IMR-90 (cell line): ENCODE measurements at regions not wholly inside any gene's neighbourhood (a gene's known extent, or its start where the extent isn't known, plus 50 kb on each side); places are given as distances from the start of the nearest gene placed in this dataset.

Experiments used
- ATAC-seq: fragments of 200-7000 bp; cut with Tn5 transposase; 2 replicates; pipeline ENCODE4 v1.9.1; 2020; ENCODE audit warnings: low read depth, mild to moderate bottlenecking, moderate library complexity
- BruUV-seq: library from RNA; stranded (reverse); fragments of 400-500 nt; replicated peaks from 2 replicates; lab custom pipeline; 2021; lab: Mats Ljungman, UMichigan
- CTCF ChIA-PET: fragments of 300-600 bp; formaldehyde crosslinking; extraction: SDS; loops from one replicate; lab custom pipeline; 2021; ENCODE audit warnings: antibody characterized with exemption; lab: Yijun Ruan, JAX
- POLR2A ChIA-PET: fragments of 300-600 bp; sonication (Branson Sonifier 250); formaldehyde crosslinking; loops from one replicate; lab custom pipeline; 2022; ENCODE audit warnings: antibody characterized with exemption; ENCODE audit not compliant: unreplicated experiment; lab: Charles Lee
- DNase-seq: peaks from one replicate; pipeline ENCODE4 v3.0.0; 2013
- H2AFZ ChIP-seq: replicated peaks from 2 replicates; pipeline ENCODE3; 2013; ENCODE audit warnings: low read length, mild to moderate bottlenecking; ENCODE audit not compliant: poor library complexity
- H2AK5ac ChIP-seq: 2 replicates; pipeline ENCODE4 v1.6.1; 2013; ENCODE audit warnings: low read depth, low read length, inconsistent platforms
- H2AK9ac ChIP-seq: replicated peaks from 2 replicates; pipeline ENCODE3; 2013; ENCODE audit warnings: mild to moderate bottlenecking, low read depth, low read length, moderate library complexity; ENCODE audit not compliant: poor library complexity
- H2BK120ac ChIP-seq: 2 replicates; pipeline ENCODE4 v1.6.1; 2013; ENCODE audit warnings: low read depth, low read length, inconsistent platforms
- H2BK15ac ChIP-seq: 3 replicates; pipeline ENCODE4 v1.6.1; 2013; ENCODE audit warnings: low read depth, low read length, inconsistent platforms
- H2BK20ac ChIP-seq: 2 replicates; pipeline ENCODE4 v1.6.1; 2013; ENCODE audit warnings: low read depth, mild to moderate bottlenecking, inconsistent platforms, low read length, moderate library complexity
- H2BK5ac ChIP-seq: 2 replicates; pipeline ENCODE4 v1.6.1; 2013; ENCODE audit warnings: mild to moderate bottlenecking, low read depth, low read length, inconsistent platforms; ENCODE audit not compliant: poor library complexity, severe bottlenecking
- H3K14ac ChIP-seq: replicated peaks from 2 replicates; pipeline ENCODE4 v1.6.1; 2013; ENCODE audit warnings: low read depth, low read length, inconsistent platforms
- H3K18ac ChIP-seq: 2 replicates; pipeline ENCODE4 v1.6.1; 2013; ENCODE audit warnings: low read depth, low read length, control low read depth
- H3K23ac ChIP-seq: 2 replicates; pipeline ENCODE4 v1.6.1; 2013; ENCODE audit warnings: low read depth, low read length, inconsistent platforms
- H3K27ac ChIP-seq: 2 replicates; pipeline ENCODE4 v1.5.1; 2013; ENCODE audit warnings: mild to moderate bottlenecking, control low read depth, low read length; ENCODE audit not compliant: insufficient read depth
- H3K27me3 ChIP-seq: 2 replicates; pipeline ENCODE4 v1.6.1; 2013; ENCODE audit warnings: low read length; ENCODE audit not compliant: control insufficient read depth, insufficient read depth
- H3K36me3 ChIP-seq: 2 replicates; pipeline ENCODE4 v1.6.1; 2013; ENCODE audit warnings: low read length, mixed read lengths; ENCODE audit not compliant: control insufficient read depth, insufficient read depth
- H3K4ac ChIP-seq: 2 replicates; pipeline ENCODE4 v1.6.1; 2013; ENCODE audit warnings: low read depth, low read length, inconsistent platforms
- H3K4me1 ChIP-seq: 2 replicates; pipeline ENCODE4 v1.6.1; 2013; ENCODE audit warnings: low read length, mixed read lengths; ENCODE audit not compliant: control insufficient read depth, insufficient read depth
- H3K4me2 ChIP-seq: 2 replicates; pipeline ENCODE4 v1.6.1; 2013; ENCODE audit warnings: low read depth, mild to moderate bottlenecking, control low read depth, low read length, moderate library complexity
- H3K4me3 ChIP-seq: 2 replicates; pipeline ENCODE4 v1.5.1; 2013; ENCODE audit warnings: low read depth, mild to moderate bottlenecking, control low read depth, low read length, moderate library complexity; ENCODE audit not compliant: insufficient read depth
- H3K56ac ChIP-seq: 2 replicates; pipeline ENCODE4 v1.6.1; 2013; ENCODE audit warnings: low read length, inconsistent platforms; ENCODE audit not compliant: insufficient read depth; ENCODE audit errors: extremely low read depth
- H3K79me1 ChIP-seq, 2 experiments: 2 replicates each; pipeline ENCODE4 v1.6.1; 2013; ENCODE audit warnings: low read length in 2 of 2, inconsistent platforms in 1 of 2, low read depth in 1 of 2
- H3K9ac ChIP-seq: 2 replicates; pipeline ENCODE4 v1.6.1; 2013; ENCODE audit warnings: low read depth, low read length, control low read depth
- H3K9me1 ChIP-seq: 2 replicates; pipeline ENCODE4 v1.6.1; 2013; ENCODE audit warnings: low read length, inconsistent platforms; ENCODE audit not compliant: insufficient read depth
- H3K9me3 ChIP-seq: 2 replicates; pipeline ENCODE4 v1.6.1; 2013; ENCODE audit warnings: low read length; ENCODE audit not compliant: control insufficient read depth, insufficient read depth
- H4K20me1 ChIP-seq: 2 replicates; pipeline ENCODE4 v1.6.1; 2013; ENCODE audit warnings: low read length, inconsistent platforms; ENCODE audit not compliant: insufficient read depth
- H4K5ac ChIP-seq: 2 replicates; pipeline ENCODE4 v1.6.1; 2013; ENCODE audit warnings: mild to moderate bottlenecking, low read depth, low read length, control low read depth
- H4K8ac ChIP-seq, 2 experiments: 2 replicates each; pipeline ENCODE4 v1.6.1; 2013; ENCODE audit warnings: low read depth in 2 of 2, low read length in 2 of 2, control low read depth in 1 of 2, inconsistent platforms in 1 of 2
- H4K91ac ChIP-seq: 2 replicates; pipeline ENCODE4 v1.6.1; 2013; ENCODE audit warnings: low read depth, low read length, inconsistent platforms; ENCODE audit not compliant: insufficient read depth
- BHLHE40 ChIP-seq: fragments of 150-350 bp; IDR thresholded peaks from 2 replicates; pipeline ENCODE4 v1.6.1; 2016; ENCODE audit warnings: mild to moderate bottlenecking, low read depth, low read length
- CEBPB ChIP-seq: IDR thresholded peaks from 2 replicates; pipeline ENCODE4 v1.6.1; 2012; ENCODE audit warnings: low read depth, low read length, improper control_type of control experiment
- CHD1 ChIP-seq: IDR thresholded peaks from 2 replicates; pipeline ENCODE4 v1.6.1; 2012; ENCODE audit warnings: low read depth, low read length, improper control_type of control experiment
- CTCF ChIP-seq: conservative IDR thresholded peaks from 2 replicates; pipeline ENCODE4 v1.5.1; 2012; ENCODE audit warnings: mild to moderate bottlenecking, low read depth, low read length, improper control_type of control experiment
- ELK1 ChIP-seq: fragments of 150-350 bp; IDR thresholded peaks from 2 replicates; pipeline ENCODE4 v1.6.1; 2016; ENCODE audit warnings: low read depth, mild to moderate bottlenecking, low read length, moderate library complexity, borderline replicate concordance
- FOS ChIP-seq: fragments of 150-350 bp; IDR thresholded peaks from 2 replicates; pipeline ENCODE4 v1.6.1; 2016; ENCODE audit warnings: low read depth, low read length
- MAFK ChIP-seq: IDR thresholded peaks from 2 replicates; pipeline ENCODE4 v1.6.1; 2012; ENCODE audit warnings: low read depth, low read length, improper control_type of control experiment
- MAZ ChIP-seq: IDR thresholded peaks from 2 replicates; pipeline ENCODE4 v1.6.1; 2012; ENCODE audit warnings: low read depth, mild to moderate bottlenecking, low read length, improper control_type of control experiment, moderate library complexity, borderline replicate concordance
- MXI1 ChIP-seq: IDR thresholded peaks from 2 replicates; pipeline ENCODE4 v1.6.1; 2012; ENCODE audit warnings: low read depth, mild to moderate bottlenecking, low read length, moderate library complexity, borderline replicate concordance
- NFE2L2 ChIP-seq: fragments of 150-350 bp; IDR thresholded peaks from 2 replicates; pipeline ENCODE4 v1.6.1; 2016; ENCODE audit warnings: low read depth, mild to moderate bottlenecking, low read length
- POLR2A ChIP-seq: IDR thresholded peaks from 2 replicates; pipeline ENCODE4 v1.6.1; 2012; ENCODE audit warnings: mild to moderate bottlenecking, low read depth, low read length
- RAD21 ChIP-seq: IDR thresholded peaks from 2 replicates; pipeline ENCODE4 v1.6.1; 2012; ENCODE audit warnings: low read length, improper control_type of control experiment
- RCOR1 ChIP-seq: IDR thresholded peaks from 2 replicates; pipeline ENCODE4 v1.6.1; 2012; ENCODE audit warnings: mild to moderate bottlenecking, low read length, improper control_type of control experiment; ENCODE audit not compliant: insufficient replicate concordance
- SMC3 ChIP-seq: fragments of 150-350 bp; IDR thresholded peaks from 2 replicates; pipeline ENCODE4 v1.6.1; 2016; ENCODE audit warnings: low read depth, mild to moderate bottlenecking, antibody characterized with exemption, low read length, moderate library complexity
- USF2 ChIP-seq: fragments of 150-350 bp; IDR thresholded peaks from 2 replicates; pipeline ENCODE4 v1.6.1; 2017; ENCODE audit warnings: mild to moderate bottlenecking, antibody characterized with exemption, low read length, low read depth
- WGBS, 2 experiments: methylation state at CpG; one replicate each; pipeline versions ENCODE4 v1.1.5 to v1.1.7; 2013; ENCODE audit warnings: missing lambda C conversion rate in 2 of 2; ENCODE audit not compliant: insufficient read length in 1 of 2; ENCODE audit errors: extremely low coverage in 2 of 2; 5-methylcytosine and 5-hydroxymethylcytosine counted together
- dilution Hi-C: fragments of 300-500 bp; cut with HindIII; formaldehyde crosslinking; loops from one replicate; pipeline ENCODE4 v1.14.3; 2018; ENCODE audit warnings: low sequenced_read_pairs; ENCODE audit not compliant: unreplicated experiment
- in situ Hi-C: fragments of 300-500 bp; cut with MboI; formaldehyde crosslinking; loops from 3 replicates; pipeline ENCODE4 v1.14.3; 2019; ENCODE audit warnings: low sequenced_read_pairs, inconsistent platforms, mixed read lengths
- intact Hi-C: fragments of 100-400 bp; cut with micrococcal nuclease; formaldehyde crosslinking; loops from 2 replicates; pipeline ENCODE4 v1.10.0; 2022

GRCh38 chr5:29963956-29964355 is 1229.5 kb upstream of the CDH6 start:
- BruUV-seq, result no TSS peak
- no peak overlapping the region for H2BK15ac ChIP-seq
- no peaks in the 10 kb centered on the region for H3K9me1 ChIP-seq
- no peaks in the 10 kb centered on the region for H3K36me3 ChIP-seq
- no peak overlapping the region for H4K91ac ChIP-seq
- no peak overlapping the region for H3K14ac ChIP-seq
- no peaks in the 10 kb centered on the region for H4K20me1 ChIP-seq
- in situ Hi-C loops (no loop called here), dilution Hi-C loops (no loop called here), intact Hi-C loops (no loop called here)
- no peak overlapping the region for H2BK120ac ChIP-seq
- H4K5ac ChIP-seq, result no peak overlapping the region
- H3K9ac ChIP-seq, result no peak overlapping the region
- no peaks in the 10 kb centered on the region for H3K79me1 ChIP-seq
- no peak overlapping the region for H3K4ac ChIP-seq
- no peaks in the 10 kb centered on the region for H3K4me1 ChIP-seq
- H3K27me3 ChIP-seq, result no peaks in the 10 kb centered on the region
- DNase-seq (no peak), ATAC-seq (no peak)
- H3K27ac ChIP-seq, result no peak overlapping the region
- POLR2A ChIA-PET, result no interaction called here
- CTCF ChIA-PET, result no interaction called here
- H3K56ac ChIP-seq, result no peak overlapping the region
- no peak overlapping the region for H3K4me2 ChIP-seq
- WGBS, 2 experiments, result no CpG with 5 or more reads among the region's 3 CpGs
- no peak overlapping the region for H4K8ac ChIP-seq
- no peak overlapping the region for H3K4me3 ChIP-seq
- no peak overlapping the region for H2BK5ac ChIP-seq
- no peak overlapping the region for H3K23ac ChIP-seq
- H3K9me3 ChIP-seq, result peaks cover 11% of the 10 kb centered on the region
- TF ChIP-seq USF2 (no peak), RCOR1 (no peak), ELK1 (no peak), RAD21 (no peak), CHD1 (no peak), FOS (no peak), MXI1 (no peak), CTCF (no peak), POLR2A (no peak), BHLHE40 (no peak), SMC3 (no peak), MAZ (no peak), NFE2L2 (no peak), CEBPB (no peak), MAFK (no peak)
- H2AK9ac ChIP-seq, result no peak overlapping the region
- no peak overlapping the region for H3K18ac ChIP-seq
- H2BK20ac ChIP-seq, result no peak overlapping the region
- H2AFZ ChIP-seq, result no peak overlapping the region
- H2AK5ac ChIP-seq, result no peak overlapping the region
